GM12878 (cell line): ENCODE measurements at regions not wholly inside any gene's neighbourhood (a gene's known extent, or its start where the extent isn't known, plus 50 kb on each side); places are given as distances from the start of the nearest gene placed in this dataset.

Experiments used
- ATAC-seq: fragments of 200-7000 bp; cut with Tn5 transposase; 3 replicates; pipeline ENCODE4 v1.9.1; 2020; ENCODE audit warnings: mild to moderate bottlenecking, moderate library complexity
- BruUV-seq: library from RNA; stranded (reverse); fragments of 400-500 nt; replicated peaks from 2 replicates; lab custom pipeline; 2021; lab: Mats Ljungman, UMichigan
- CTCF ChIA-PET: fragments of 300-600 bp; sonication (Branson Sonifier 250); formaldehyde crosslinking; extraction: SDS; loops from one replicate; lab custom pipeline; 2021; ENCODE audit warnings: inconsistent platforms; lab: Yijun Ruan, JAX
- POLR2A ChIA-PET: fragments of 350-600 bp; formaldehyde crosslinking; extraction: SDS; loops from one replicate; lab custom pipeline; 2021; ENCODE audit warnings: inconsistent platforms; lab: Charles Lee
- RAD21 ChIA-PET: fragments of 300-600 bp; sonication (Branson Sonifier 250); formaldehyde crosslinking; loops from one replicate; lab custom pipeline; 2023; ENCODE audit warnings: antibody characterized with exemption; ENCODE audit not compliant: unreplicated experiment; lab: Charles Lee
- SMC1A ChIA-PET: fragments of 300-600 bp; sonication (Branson Sonifier 250); formaldehyde crosslinking; loops from one replicate; lab custom pipeline; 2023; ENCODE audit not compliant: unreplicated experiment, uncharacterized antibody; lab: Charles Lee
- DNase-seq: peaks from one replicate; pipeline ENCODE4 v3.0.0-alpha.2; 2011; ENCODE audit warnings: low read depth, low spot score
- FAIRE-seq: peaks from 3 replicates; lab custom pipeline; 2011; peaks lifted over from hg19 to GRCh38; lab: Jason Lieb, UNC
- H2AFZ ChIP-seq: 2 replicates; pipeline ENCODE4 v1.6.0; 2011; ENCODE audit warnings: low read depth, low read length, control low read depth; ENCODE audit not compliant: control insufficient read depth
- H3K27ac ChIP-seq: 2 replicates; pipeline ENCODE4 v1.5.1; 2011; ENCODE audit warnings: control low read depth; ENCODE audit not compliant: control insufficient read depth, insufficient read depth
- H3K27me3 ChIP-seq, 2 experiments: replicated peaks in 1 of 2; 2 replicates each; pipeline versions ENCODE4 v1.6.0 to v1.6.1; 2011; ENCODE audit warnings: low read length in 1 of 2; ENCODE audit not compliant: control insufficient read depth in 2 of 2, insufficient read depth in 2 of 2
- H3K36me3 ChIP-seq, 2 experiments: 2 replicates each; pipeline ENCODE4 v1.5.1; 2011; ENCODE audit warnings: low read length in 1 of 2; ENCODE audit not compliant: control insufficient read depth in 2 of 2, insufficient read depth in 2 of 2
- H3K4me1 ChIP-seq: 2 replicates; pipeline ENCODE4 v1.6.1; 2011; ENCODE audit warnings: mild to moderate bottlenecking, low read length, moderate library complexity, mixed read lengths; ENCODE audit not compliant: control insufficient read depth, insufficient read depth
- H3K4me2 ChIP-seq: 2 replicates; pipeline ENCODE4 v1.6.0; 2011; ENCODE audit warnings: control low read depth; ENCODE audit not compliant: control insufficient read depth, insufficient read depth
- H3K4me3 ChIP-seq: fragments of 200-600 bp; sonication (generic); 2 replicates; pipeline ENCODE4 v1.5.1; 2016
- H3K79me2 ChIP-seq: 2 replicates; pipeline ENCODE4 v1.6.0; 2011; ENCODE audit warnings: low read length; ENCODE audit not compliant: control insufficient read depth, insufficient read depth
- H3K9ac ChIP-seq: 2 replicates; pipeline ENCODE4 v1.8.0; 2011; ENCODE audit warnings: low read length, control low read depth, mixed read lengths; ENCODE audit not compliant: control insufficient read depth, insufficient read depth
- H3K9me3 ChIP-seq: replicated peaks from 3 replicates; pipeline ENCODE4 v1.5.1; 2011; ENCODE audit warnings: mild to moderate bottlenecking, low read length; ENCODE audit not compliant: control insufficient read depth, insufficient read depth
- H4K20me1 ChIP-seq: 2 replicates; pipeline ENCODE4 v1.6.0; 2011; ENCODE audit not compliant: control insufficient read depth, insufficient read depth
- BCLAF1 ChIP-seq: fragments of 450-650 bp; IDR thresholded peaks from 2 replicates; pipeline ENCODE4 v1.6.1; 2017; ENCODE audit warnings: antibody characterized with exemption, mild to moderate bottlenecking, moderate library complexity
- HDAC6 ChIP-seq: fragments of 200-600 bp; sonication (generic); IDR thresholded peaks from one replicate; pipeline ENCODE4 v1.8.0; 2017; ENCODE audit warnings: antibody characterized with exemption; ENCODE audit not compliant: unreplicated experiment
- NFXL1 ChIP-seq: fragments of 450-650 bp; IDR thresholded peaks from 2 replicates; pipeline ENCODE4 v1.6.1; 2017; ENCODE audit warnings: antibody characterized with exemption, mild to moderate bottlenecking, borderline replicate concordance
- PRDM15 ChIP-seq: fragments of 450-650 bp; formaldehyde crosslinking; IDR thresholded peaks from 2 replicates; pipeline ENCODE4 v1.4.0; 2020; ENCODE audit warnings: mild to moderate bottlenecking, moderate library complexity
- RELB ChIP-seq: fragments of 450-650 bp; IDR thresholded peaks from 2 replicates; pipeline ENCODE4 v1.6.1; 2017; ENCODE audit warnings: low read depth, mild to moderate bottlenecking, moderate library complexity
- SMC3 ChIP-seq: IDR thresholded peaks from 2 replicates; pipeline ENCODE4 v1.6.1; 2011; ENCODE audit warnings: low read length, improper control_type of control experiment, borderline replicate concordance
- SUZ12 ChIP-seq: fragments of 200-600 bp; sonication (generic); IDR thresholded peaks from one replicate; pipeline ENCODE4 v1.6.1; 2018; ENCODE audit warnings: antibody characterized with exemption, mild to moderate bottlenecking; ENCODE audit not compliant: unreplicated experiment
- TBL1XR1 ChIP-seq: IDR thresholded peaks from 2 replicates; pipeline ENCODE4 v1.6.1; 2012; ENCODE audit warnings: low read depth, low read length, improper control_type of control experiment
- ZNF207 ChIP-seq: fragments of 450-650 bp; IDR thresholded peaks from 2 replicates; pipeline ENCODE4 v1.6.1; 2014; ENCODE audit warnings: antibody characterized with exemption, mild to moderate bottlenecking, borderline replicate concordance
- WGBS: methylation state at CpG from one replicate; pipeline ENCODE4 v1.1.6; 2016; ENCODE audit warnings: low lambda C conversion rate; ENCODE audit not compliant: insufficient replicate concordance, insufficient coverage; ENCODE audit errors: missing lambda C conversion rate; 5-methylcytosine and 5-hydroxymethylcytosine counted together
- in situ Hi-C: fragments of 300-500 bp; cut with MboI; formaldehyde crosslinking; loops from 9 replicates; pipeline ENCODE4 v1.14.3; 2018; ENCODE audit warnings: mixed read lengths
- intact Hi-C: fragments of 100-400 bp; cut with micrococcal nuclease; formaldehyde crosslinking; loops from one replicate; pipeline ENCODE4 v1.14.2; 2022; ENCODE audit not compliant: unreplicated experiment
- TF ChIP-seq, protein P1 (sequence below): fragments of 450-650 bp; IDR thresholded peaks from 2 replicates; pipeline ENCODE4 v1.6.1; 2017; ENCODE audit warnings: mild to moderate bottlenecking

DNA sequence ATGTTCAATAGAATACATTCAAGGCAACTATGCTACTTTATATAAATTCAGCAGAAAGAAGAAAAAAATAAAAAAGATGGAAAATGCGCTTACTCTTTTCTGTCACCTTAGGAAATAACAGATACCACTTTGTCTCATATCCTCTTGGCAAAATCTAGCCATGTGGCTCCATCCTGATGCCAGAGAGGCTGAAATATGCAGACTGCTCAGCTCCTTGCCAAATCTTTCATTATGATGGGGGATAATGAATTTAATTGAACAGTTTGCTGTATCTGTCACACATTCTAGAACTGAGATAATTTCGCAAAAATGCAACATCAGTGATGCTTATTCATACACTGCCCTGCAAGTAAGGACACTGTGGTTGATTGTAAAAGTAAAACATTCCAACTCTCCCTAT, 1081.5 kb downstream of the PLOD2 start (continued):
- TF ChIP-seq, protein P1, sequence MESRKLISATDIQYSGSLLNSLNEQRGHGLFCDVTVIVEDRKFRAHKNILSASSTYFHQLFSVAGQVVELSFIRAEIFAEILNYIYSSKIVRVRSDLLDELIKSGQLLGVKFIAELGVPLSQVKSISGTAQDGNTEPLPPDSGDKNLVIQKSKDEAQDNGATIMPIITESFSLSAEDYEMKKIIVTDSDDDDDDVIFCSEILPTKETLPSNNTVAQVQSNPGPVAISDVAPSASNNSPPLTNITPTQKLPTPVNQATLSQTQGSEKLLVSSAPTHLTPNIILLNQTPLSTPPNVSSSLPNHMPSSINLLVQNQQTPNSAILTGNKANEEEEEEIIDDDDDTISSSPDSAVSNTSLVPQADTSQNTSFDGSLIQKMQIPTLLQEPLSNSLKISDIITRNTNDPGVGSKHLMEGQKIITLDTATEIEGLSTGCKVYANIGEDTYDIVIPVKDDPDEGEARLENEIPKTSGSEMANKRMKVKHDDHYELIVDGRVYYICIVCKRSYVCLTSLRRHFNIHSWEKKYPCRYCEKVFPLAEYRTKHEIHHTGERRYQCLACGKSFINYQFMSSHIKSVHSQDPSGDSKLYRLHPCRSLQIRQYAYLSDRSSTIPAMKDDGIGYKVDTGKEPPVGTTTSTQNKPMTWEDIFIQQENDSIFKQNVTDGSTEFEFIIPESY: no peak
- TF ChIP-seq SUZ12 (no peak), RELB (no peak)

DNA sequence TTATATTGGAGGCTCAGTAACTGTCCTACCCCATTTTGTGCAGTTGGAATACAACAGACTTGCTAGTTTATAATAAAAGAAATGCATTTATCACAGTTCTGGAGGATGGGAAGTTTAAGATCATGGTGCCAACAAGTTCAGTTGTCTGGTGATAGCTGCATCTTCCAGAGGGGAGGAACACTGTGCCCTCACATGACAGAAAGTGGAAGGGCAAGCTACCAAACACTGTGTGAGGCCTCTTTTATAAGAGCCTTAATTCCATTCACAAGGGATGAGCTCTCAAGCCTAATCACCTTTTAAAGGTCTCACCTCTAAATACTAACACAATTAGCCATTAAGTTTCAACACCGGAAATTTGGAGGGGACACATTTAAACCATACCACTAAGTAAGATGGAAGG, 1073.9 kb downstream of the PLOD2 start:
- intact Hi-C loops: no loop called here
- H3K36me3 ChIP-seq: no peaks in the 10 kb centered on the region
- SMC1A ChIA-PET: no interaction called here
- no peak for DNase-seq
- no peak for FAIRE-seq
- no peak overlapping the region for H3K4me2 ChIP-seq
- H3K4me3 ChIP-seq: no peak overlapping the region
- RAD21 ChIA-PET: no interaction called here
- no peaks in the 10 kb centered on the region for H3K9me3 ChIP-seq
- no peak for ATAC-seq
- H3K79me2 ChIP-seq: no peaks in the 10 kb centered on the region
- no TSS peak for BruUV-seq
- no peaks in the 10 kb centered on the region for H3K27me3 ChIP-seq
- WGBS: 78% methylated on average over 1 of the region's 1 CpG
- no peak overlapping the region for H3K9ac ChIP-seq
- CTCF ChIA-PET: no interaction called here
- H3K27ac ChIP-seq: no peak overlapping the region
- H3K4me1 ChIP-seq: no peaks in the 10 kb centered on the region
- in situ Hi-C loops: no loop called here
- H4K20me1 ChIP-seq: no peaks in the 10 kb centered on the region
- no peak overlapping the region for H2AFZ ChIP-seq
- POLR2A ChIA-PET: no interaction called here
- no peak for TF ChIP-seq HDAC6
- TF ChIP-seq TBL1XR1: no peak
- TF ChIP-seq ZNF207: no peak
- TF ChIP-seq PRDM15: no peak
- TF ChIP-seq BCLAF1: no peak
- TF ChIP-seq NFXL1: no peak
- TF ChIP-seq SMC3: no peak
